Vagina (tissue), 2 donors: ENCODE measurements at regions not wholly inside any gene's neighbourhood (a gene's known extent, or its start where the extent isn't known, plus 50 kb on each side); places are given as distances from the start of the nearest gene placed in this dataset.

Experiments
- POLR2A ChIP-seq, 2 donors: fragments of 450-650 bp; IDR thresholded peaks; one replicate each; pipeline ENCODE4 v1.6.1; 2017; ENCODE audit warnings: antibody characterized with exemption in 2 of 2, mild to moderate bottlenecking in 2 of 2, moderate library complexity in 2 of 2
- POLR2AphosphoS5 ChIP-seq, 2 donors: sonication (generic); formaldehyde crosslinking; IDR thresholded peaks; one replicate each; pipeline ENCODE4 v1.9.0; 2017; ENCODE audit warnings: antibody characterized with exemption in 2 of 2, mild to moderate bottlenecking in 2 of 2, low read depth in 1 of 2; ENCODE audit not compliant: insufficient read depth in 1 of 2

GRCh38 chr5:153358315-153358976 is 132.0 kb upstream of the GRIA1 start:
- no peak for TF ChIP-seq POLR2AphosphoS5 (IDR thresholded peaks at IDR 0.05; ENCODE audit: insufficient read depth in 1 of 2, low read depth in 1 of 2)
- TF ChIP-seq POLR2A (IDR thresholded peaks at IDR 0.05): no peak
